GM21381 (cell line): ENCODE measurements at regions not wholly inside any gene's neighbourhood (a gene's known extent, or its start where the extent isn't known, plus 50 kb on each side); places are given as distances from the start of the nearest gene placed in this dataset.
"Not testable (repeated sequence)": the region's sequence is repeated elsewhere in the genome, so short reads cannot be mapped to it uniquely, and the experiment has no call there.

ENCODE experiments used
- ATAC-seq: cut with Tn5 transposase; IDR thresholded peaks from one replicate; pipeline ENCODE4 v1.9.1; 2021; ENCODE audit warnings: mild to moderate bottlenecking, moderate library complexity; ENCODE audit not compliant: unreplicated experiment

GRCh38 chr6:97450087-97450486, 167.1 kb upstream of the MMS22L start:
- no peak for ATAC-seq

GRCh38 chr6:97456070-97456469, 173.1 kb upstream of the MMS22L start:
- ATAC-seq = no peak

GRCh38 chr6:97459535-97459934, 176.5 kb upstream of the MMS22L start:
- no peak for ATAC-seq

GRCh38 chr6:97459986-97460385, 177.0 kb upstream of the MMS22L start:
- ATAC-seq = no peak

GRCh38 chr6:97460394-97461080, 177.5 kb upstream of the MMS22L start:
- ATAC-seq = no peak

- ATAC-seq = no peak
Measured at GRCh38 chr6:97461218-97461617, 178.2 kb upstream of the MMS22L start.

- no peak for ATAC-seq
Measured at GRCh38 chr6:97462031-97462430, 179.0 kb upstream of the MMS22L start.

- ATAC-seq = no peak
Measured at GRCh38 chr6:97462938-97463598, 180.1 kb upstream of the MMS22L start.

GRCh38 chr6:97465877-97466561, 183.0 kb upstream of the MMS22L start:
- no peak for ATAC-seq

- ATAC-seq = no peak
Measured at GRCh38 chr6:97468981-97469380, 186.0 kb upstream of the MMS22L start.

- ATAC-seq = no peak
Measured at GRCh38 chr6:97469451-97469850, 186.4 kb upstream of the MMS22L start.

GRCh38 chr6:97470322-97470721, 187.3 kb upstream of the MMS22L start:
- no peak for ATAC-seq

GRCh38 chr6:97473979-97474378, 191.0 kb upstream of the MMS22L start:
- no peak for ATAC-seq

GRCh38 chr6:97497713-97498331, 214.8 kb upstream of the MMS22L start:
- peak; percentile 97 for ATAC-seq

- no peak for ATAC-seq
Measured at GRCh38 chr6:97501853-97502252, 218.8 kb upstream of the MMS22L start.

- ATAC-seq = no peak
Measured at GRCh38 chr6:97508646-97509045, 225.6 kb upstream of the MMS22L start.

GRCh38 chr6:97513260-97513659, 230.2 kb upstream of the MMS22L start:
- ATAC-seq = not testable (repeated sequence)

GRCh38 chr6:97524811-97525210, 241.8 kb upstream of the MMS22L start:
- no peak for ATAC-seq

GRCh38 chr6:97535800-97536199, 252.8 kb upstream of the MMS22L start:
- no peak for ATAC-seq

- ATAC-seq = no peak
Measured at GRCh38 chr6:97548354-97548753, 265.3 kb upstream of the MMS22L start.

GRCh38 chr6:97557355-97557754, 274.3 kb upstream of the MMS22L start:
- ATAC-seq = no peak

GRCh38 chr6:97563529-97563928, 280.5 kb upstream of the MMS22L start:
- ATAC-seq = no peak
